H9 (cell line): ENCODE measurements at regions not wholly inside any gene's neighbourhood (a gene's known extent, or its start where the extent isn't known, plus 50 kb on each side); places are given as distances from the start of the nearest gene placed in this dataset.

Source experiments
- DNase-seq: peaks from one replicate; pipeline ENCODE4 v3.0.0-alpha.2; 2017
- H2AFZ ChIP-seq: one replicate; pipeline ENCODE4 v1.6.1; 2013; ENCODE audit warnings: mild to moderate bottlenecking, low read length, control low read depth, moderate library complexity
- H2AK5ac ChIP-seq: 2 replicates; pipeline ENCODE4 v1.6.1; 2013; ENCODE audit warnings: low read length, control low read depth, mixed read lengths; ENCODE audit not compliant: insufficient read length
- H2BK120ac ChIP-seq: one replicate; pipeline ENCODE4 v1.6.1; 2013; ENCODE audit warnings: low read depth, mild to moderate bottlenecking, low read length, control low read depth, inconsistent platforms; ENCODE audit not compliant: poor library complexity, severe bottlenecking
- H2BK12ac ChIP-seq: 2 replicates; pipeline ENCODE4 v1.6.1; 2013; ENCODE audit warnings: low read length, control low read depth, mixed read lengths, low read depth; ENCODE audit not compliant: insufficient read length
- H2BK15ac ChIP-seq: 2 replicates; pipeline ENCODE4 v1.6.1; 2013; ENCODE audit warnings: low read depth, low read length, control low read depth
- H2BK20ac ChIP-seq: one replicate; pipeline ENCODE4 v1.6.1; 2013; ENCODE audit warnings: low read depth, mild to moderate bottlenecking, low read length, control low read depth, inconsistent platforms; ENCODE audit not compliant: poor library complexity, severe bottlenecking
- H2BK5ac ChIP-seq: 2 replicates; pipeline ENCODE4 v1.6.1; 2013; ENCODE audit warnings: low read length, control low read depth, mixed read lengths; ENCODE audit not compliant: insufficient read length
- H3K14ac ChIP-seq: 2 replicates; pipeline ENCODE4 v1.6.1; 2013; ENCODE audit warnings: low read length, control low read depth; ENCODE audit not compliant: insufficient read depth
- H3K18ac ChIP-seq: 2 replicates; pipeline ENCODE4 v1.6.1; 2013; ENCODE audit warnings: low read depth, mild to moderate bottlenecking, mixed read lengths, low read length, control low read depth; ENCODE audit not compliant: insufficient read length
- H3K23ac ChIP-seq: 2 replicates; pipeline ENCODE4 v1.6.1; 2013; ENCODE audit warnings: low read length, control low read depth, mixed read lengths, low read depth; ENCODE audit not compliant: insufficient read length
- H3K23me2 ChIP-seq: 2 replicates; pipeline ENCODE4 v1.6.1; 2013; ENCODE audit warnings: low read depth, mild to moderate bottlenecking, mixed read lengths, low read length, control low read depth; ENCODE audit not compliant: insufficient read length, poor library complexity, severe bottlenecking
- H3K27ac ChIP-seq: 2 replicates; pipeline ENCODE4 v1.5.1; 2013; ENCODE audit warnings: low read length, control low read depth, mixed read lengths, low read depth; ENCODE audit not compliant: insufficient read length
- H3K27me3 ChIP-seq: 2 replicates; pipeline ENCODE4 v1.6.1; 2013; ENCODE audit warnings: low read length, control low read depth, inconsistent platforms; ENCODE audit not compliant: insufficient read depth
- H3K4ac ChIP-seq: 2 replicates; pipeline ENCODE4 v1.6.1; 2013; ENCODE audit warnings: low read depth, mild to moderate bottlenecking, control low read depth, inconsistent platforms, low read length, moderate library complexity
- H3K4me1 ChIP-seq: 2 replicates; pipeline ENCODE4 v1.6.1; 2013; ENCODE audit warnings: low read length, control low read depth, inconsistent platforms; ENCODE audit not compliant: insufficient read depth
- H3K4me2 ChIP-seq: 2 replicates; pipeline ENCODE4 v1.6.1; 2013; ENCODE audit warnings: low read length, control low read depth, mixed read lengths; ENCODE audit not compliant: insufficient read length, insufficient read depth
- H3K56ac ChIP-seq: 2 replicates; pipeline ENCODE4 v1.6.1; 2013; ENCODE audit warnings: low read depth, mild to moderate bottlenecking, mixed read lengths, low read length, control low read depth; ENCODE audit not compliant: insufficient read length
- H3K79me1 ChIP-seq: 2 replicates; pipeline ENCODE4 v1.6.1; 2013; ENCODE audit warnings: low read depth, mild to moderate bottlenecking, moderate library complexity, low read length, control low read depth, inconsistent platforms; ENCODE audit not compliant: insufficient read depth, poor library complexity, severe bottlenecking
- H3K79me2 ChIP-seq: 2 replicates; pipeline ENCODE4 v1.6.1; 2013; ENCODE audit warnings: low read length, control low read depth, inconsistent platforms; ENCODE audit not compliant: insufficient read depth
- H3K9ac ChIP-seq: 2 replicates; pipeline ENCODE4 v1.6.1; 2013; ENCODE audit warnings: low read length, control low read depth, mixed read lengths; ENCODE audit not compliant: insufficient read length; ENCODE audit errors: extremely low read depth
- H3K9me3 ChIP-seq: one replicate; pipeline ENCODE4 v1.6.1; 2013; ENCODE audit warnings: low read depth, low read length, inconsistent platforms; ENCODE audit not compliant: control insufficient read depth
- H3T11ph ChIP-seq: one replicate; pipeline ENCODE4 v1.6.1; 2013; ENCODE audit warnings: mild to moderate bottlenecking, low read length, control low read depth, inconsistent platforms
- H4K20me1 ChIP-seq: one replicate; pipeline ENCODE4 v1.6.1; 2013; ENCODE audit not compliant: control insufficient read depth, insufficient read length, insufficient read depth
- H4K5ac ChIP-seq: 2 replicates; pipeline ENCODE4 v1.6.1; 2013; ENCODE audit warnings: low read depth, mild to moderate bottlenecking, mixed read lengths, low read length, control low read depth; ENCODE audit not compliant: insufficient read length
- H4K8ac ChIP-seq: replicated peaks from 2 replicates; pipeline ENCODE4 v1.6.1; 2013; ENCODE audit warnings: low read length, control low read depth, mixed read lengths, low read depth; ENCODE audit not compliant: insufficient read length
- H4K91ac ChIP-seq: 2 replicates; pipeline ENCODE4 v1.6.1; 2013; ENCODE audit warnings: low read depth, mild to moderate bottlenecking, moderate library complexity, mixed read lengths, low read length, control low read depth; ENCODE audit not compliant: insufficient read length
- H3K27ac Mint-ChIP-seq, 3 experiments: 2 replicates in 2 of 3; 3 replicates in 1 of 3; pipeline ENCODE4 v1.8.0; 2020 to 2021; ENCODE audit warnings: mixed read lengths in 3 of 3, mild to moderate bottlenecking in 1 of 3, moderate library complexity in 1 of 3
- H3K27me3 Mint-ChIP-seq: 2 replicates; pipeline ENCODE4 v1.8.0; 2021; ENCODE audit warnings: low read depth, mild to moderate bottlenecking, moderate library complexity, mixed read lengths
- H3K36me3 Mint-ChIP-seq, 3 experiments: 2 replicates in 2 of 3; 3 replicates in 1 of 3; pipeline ENCODE4 v1.8.0; 2020 to 2021; ENCODE audit warnings: low read depth in 3 of 3, mixed read lengths in 3 of 3; ENCODE audit not compliant: insufficient read depth in 1 of 3
- H3K4me1 Mint-ChIP-seq, 2 experiments: 2 replicates each; pipeline ENCODE4 v1.8.0; 2020; ENCODE audit warnings: mixed read lengths in 2 of 2
- H3K4me3 Mint-ChIP-seq, 2 experiments: 2 replicates in 1 of 2; 3 replicates in 1 of 2; pipeline ENCODE4 v1.8.0; 2020 to 2021; ENCODE audit warnings: mild to moderate bottlenecking in 2 of 2, mixed read lengths in 2 of 2, moderate library complexity in 1 of 2
- H3K9me3 Mint-ChIP-seq, 2 experiments: 2 replicates in 1 of 2; 3 replicates in 1 of 2; pipeline ENCODE4 v1.8.0; 2020; ENCODE audit warnings: mild to moderate bottlenecking in 2 of 2, mixed read lengths in 2 of 2, moderate library complexity in 1 of 2
- WGBS: extraction: QIAGEN DNeasy Blood & Tissue Kit; methylation state at CpG from one replicate; pipeline ENCODE4 v1.1.7; 2013; ENCODE audit warnings: missing lambda C conversion rate, low lambda C conversion rate, mixed read lengths; ENCODE audit not compliant: insufficient read length; ENCODE audit errors: extremely low coverage; 5-methylcytosine and 5-hydroxymethylcytosine counted together
- TF ChIP-seq, protein P1 (sequence below): fragments of 200-600 bp; sonication (generic); conservative IDR thresholded peaks from 3 replicates; pipeline ENCODE4 v1.8.0; 2021; ENCODE audit warnings: antibody characterized with exemption, mild to moderate bottlenecking

DNA sequence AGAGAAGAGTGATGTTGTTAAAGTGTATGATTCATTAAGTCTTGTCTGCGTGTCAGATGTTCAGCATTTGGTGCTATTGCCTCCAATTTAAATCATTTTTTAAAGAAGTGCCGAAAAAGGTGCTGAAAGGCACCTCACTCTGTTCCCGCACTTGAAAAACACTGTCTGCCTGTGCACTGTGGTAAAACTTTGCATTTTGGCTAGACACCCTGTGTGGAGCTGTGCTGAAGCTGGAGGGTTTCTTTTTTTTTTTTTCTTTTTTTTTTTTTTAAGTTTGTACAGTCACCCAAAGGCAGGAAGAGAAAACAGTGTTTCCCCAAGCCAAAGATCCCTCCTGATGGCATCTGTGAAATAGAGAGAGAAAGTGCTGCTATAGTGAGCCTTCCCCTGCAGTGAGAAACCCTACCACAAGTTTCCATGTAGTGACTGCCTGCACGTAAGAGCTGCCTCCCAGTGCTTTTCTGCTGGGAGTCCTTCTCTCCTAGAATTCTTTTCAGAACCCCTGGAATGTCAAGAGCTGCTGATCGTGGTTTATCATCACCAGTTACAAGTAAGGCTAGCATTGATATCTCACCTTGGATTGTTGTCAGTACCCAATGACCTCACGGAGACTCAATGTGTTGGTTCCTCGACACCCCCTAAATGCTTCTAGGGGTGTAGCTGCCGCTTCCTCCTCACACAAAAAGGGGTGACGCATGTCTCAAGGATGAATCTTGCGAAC is 116.0 kb upstream of the SOX9 start:
- no peak overlapping the region for H3K27ac Mint-ChIP-seq
- no peak overlapping the region for H4K8ac ChIP-seq
- no CpG with 5 or more reads among the region's 10 CpGs for WGBS

More for the DNA sequence above, 116.0 kb upstream of the SOX9 start:
- DNase-seq: no peak
- Mint-ChIP-seq H3K36me3 (no peaks in the 10 kb centered on the region), H3K27me3 (peaks cover 6% of the 10 kb centered on the region), H3K9me3 (no peaks in the 10 kb centered on the region), H3K4me3 (no peak overlapping the region; a peak in 1 of 5 replicates), H3K4me1 (peaks cover 2 to 3% of the 10 kb centered on the region in 2 experiments; a peak in 2 of 4 replicates)
- Histone ChIP-seq H2BK120ac (no peak overlapping the region), H3K18ac (no peak overlapping the region), H3K9me3 (no peaks in the 10 kb centered on the region), H3K14ac (no peak overlapping the region), H2AFZ (no peak overlapping the region), H3K4me1 (no peaks in the 10 kb centered on the region), H2BK5ac (no peak overlapping the region), H4K5ac (no peak overlapping the region), H2BK12ac (no peak overlapping the region), H3K27me3 (no peaks in the 10 kb centered on the region), H3T11ph (no peak overlapping the region), H2BK20ac (no peak overlapping the region), H4K91ac (no peak overlapping the region), H3K4me2 (no peak overlapping the region), H3K9ac (no peak overlapping the region), H3K23ac (no peak overlapping the region), H2AK5ac (no peak overlapping the region), H4K20me1 (no peaks in the 10 kb centered on the region), H3K23me2 (no peaks in the 10 kb centered on the region), H3K79me1 (no peaks in the 10 kb centered on the region), H3K27ac (no peak overlapping the region), H3K56ac (no peak overlapping the region), H3K79me2 (no peaks in the 10 kb centered on the region), H3K4ac (no peak overlapping the region), H2BK15ac (no peak overlapping the region)
- TF ChIP-seq, protein P1, sequence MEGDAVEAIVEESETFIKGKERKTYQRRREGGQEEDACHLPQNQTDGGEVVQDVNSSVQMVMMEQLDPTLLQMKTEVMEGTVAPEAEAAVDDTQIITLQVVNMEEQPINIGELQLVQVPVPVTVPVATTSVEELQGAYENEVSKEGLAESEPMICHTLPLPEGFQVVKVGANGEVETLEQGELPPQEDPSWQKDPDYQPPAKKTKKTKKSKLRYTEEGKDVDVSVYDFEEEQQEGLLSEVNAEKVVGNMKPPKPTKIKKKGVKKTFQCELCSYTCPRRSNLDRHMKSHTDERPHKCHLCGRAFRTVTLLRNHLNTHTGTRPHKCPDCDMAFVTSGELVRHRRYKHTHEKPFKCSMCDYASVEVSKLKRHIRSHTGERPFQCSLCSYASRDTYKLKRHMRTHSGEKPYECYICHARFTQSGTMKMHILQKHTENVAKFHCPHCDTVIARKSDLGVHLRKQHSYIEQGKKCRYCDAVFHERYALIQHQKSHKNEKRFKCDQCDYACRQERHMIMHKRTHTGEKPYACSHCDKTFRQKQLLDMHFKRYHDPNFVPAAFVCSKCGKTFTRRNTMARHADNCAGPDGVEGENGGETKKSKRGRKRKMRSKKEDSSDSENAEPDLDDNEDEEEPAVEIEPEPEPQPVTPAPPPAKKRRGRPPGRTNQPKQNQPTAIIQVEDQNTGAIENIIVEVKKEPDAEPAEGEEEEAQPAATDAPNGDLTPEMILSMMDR: no peak
